Pancreas (tissue), 10 donors: ENCODE measurements at regions not wholly inside any gene's neighbourhood (a gene's known extent, or its start where the extent isn't known, plus 50 kb on each side); places are given as distances from the start of the nearest gene placed in this dataset.

Experiments used
- ATAC-seq, 4 donors: fragments of 200-7000 bp; cut with Tn5 transposase; one replicate each; pipeline versions ENCODE4 v1.8.0 to v1.9.1; 2020; ENCODE audit warnings: mild to moderate bottlenecking in 4 of 4, moderate library complexity in 4 of 4
- DNase-seq, 6 donors: peaks; one replicate each; pipeline ENCODE4 v3.0.0-alpha.2; 2020
- FAIRE-seq: peaks from 2 replicates; lab custom pipeline; 2012; peaks lifted over from hg19 to GRCh38; lab: Jason Lieb, UNC
- H3K27ac ChIP-seq, 4 donors: fragments of 200-600 bp; sonication (generic); 1 replicate in 3 of 4; 2 replicates in 1 of 4; pipeline versions ENCODE4 v1.5.0 to v1.8.0; 2020
- H3K27me3 ChIP-seq, 4 donors: fragments of 200-600 bp; one replicate each; pipeline ENCODE4 v1.8.0; 2021
- H3K36me3 ChIP-seq, 3 donors: fragments of 200-600 bp; sonication (generic) in 1 of 3; one replicate each; pipeline versions ENCODE4 v1.5.0 to v1.8.0; 2020 to 2021
- H3K4me1 ChIP-seq, 3 donors: fragments of 200-600 bp; one replicate each; pipeline ENCODE4 v1.8.0; 2021
- H3K4me3 ChIP-seq, 4 donors: fragments of 200-600 bp; sonication (generic) in 2 of 4; one replicate each; pipeline versions ENCODE4 v1.5.0 to v1.8.0; 2020 to 2021
- H3K9me3 ChIP-seq, 4 donors: fragments of 200-600 bp; one replicate each; pipeline ENCODE4 v1.8.0; 2021
- WGBS, 2 donors: extraction: QIAGEN DNeasy Blood & Tissue Kit; methylation state at CpG; one replicate each; pipeline ENCODE4 v1.1.7; 2013; 5-methylcytosine and 5-hydroxymethylcytosine counted together
- intact Hi-C, 3 donors: fragments of 100-400 bp; cut with DNase I; formaldehyde crosslinking; loops; one replicate each; pipeline versions ENCODE4 v1.11.1 to v1.14.2; 2022
- TF ChIP-seq, protein P1 (sequence below), 4 donors: fragments of 200-600 bp; sonication (generic) in 3 of 4; IDR thresholded peaks; one replicate each; pipeline versions ENCODE4 v1.5.0 to v1.8.0; 2021; ENCODE audit warnings: antibody characterized with exemption in 4 of 4
- donor health status: healthy with polysubstance abuse.
- donor health status: DM: no; HTN: no; CAD: no; lungs with moderate emphysema.
- donor health status: DM: no; HTN: no; CAD: no.
- donor health status: control.
- donor health status: control.
- donor health status: Bipolar disorder and iron deficiency.
- donor health status: DM: yes; HTN: yes; CAD: no.
- donor health status: DM: no; HTN: no; CAD: no.
- donor health status: DM: no; HTN: no; CAD: no.
- donor health status: DM: yes; HTN: yes; CAD: no.

GRCh38 chr6:121612927-121613326, 177.5 kb downstream of the GJA1 start:
- Histone ChIP-seq H3K36me3 (no peaks in the 10 kb centered on the region), H3K27ac (no peak overlapping the region), H3K4me3 (no peak overlapping the region), H3K9me3 (no peaks in the 10 kb centered on the region), H3K27me3 (no peaks in the 10 kb centered on the region), H3K4me1 (no peaks in the 10 kb centered on the region)
- whole genome bisulfite sequencing, 2 donors, result 64 to 65% methylated on average over 3 of the region's 3 CpGs
- DNase-seq (no peak), ATAC-seq (no peak), FAIRE-seq (no peak)
- intact Hi-C loops, result no loop called here
- TF ChIP-seq, protein P1, sequence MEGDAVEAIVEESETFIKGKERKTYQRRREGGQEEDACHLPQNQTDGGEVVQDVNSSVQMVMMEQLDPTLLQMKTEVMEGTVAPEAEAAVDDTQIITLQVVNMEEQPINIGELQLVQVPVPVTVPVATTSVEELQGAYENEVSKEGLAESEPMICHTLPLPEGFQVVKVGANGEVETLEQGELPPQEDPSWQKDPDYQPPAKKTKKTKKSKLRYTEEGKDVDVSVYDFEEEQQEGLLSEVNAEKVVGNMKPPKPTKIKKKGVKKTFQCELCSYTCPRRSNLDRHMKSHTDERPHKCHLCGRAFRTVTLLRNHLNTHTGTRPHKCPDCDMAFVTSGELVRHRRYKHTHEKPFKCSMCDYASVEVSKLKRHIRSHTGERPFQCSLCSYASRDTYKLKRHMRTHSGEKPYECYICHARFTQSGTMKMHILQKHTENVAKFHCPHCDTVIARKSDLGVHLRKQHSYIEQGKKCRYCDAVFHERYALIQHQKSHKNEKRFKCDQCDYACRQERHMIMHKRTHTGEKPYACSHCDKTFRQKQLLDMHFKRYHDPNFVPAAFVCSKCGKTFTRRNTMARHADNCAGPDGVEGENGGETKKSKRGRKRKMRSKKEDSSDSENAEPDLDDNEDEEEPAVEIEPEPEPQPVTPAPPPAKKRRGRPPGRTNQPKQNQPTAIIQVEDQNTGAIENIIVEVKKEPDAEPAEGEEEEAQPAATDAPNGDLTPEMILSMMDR (IDR thresholded peaks at IDR 0.05), result no peak

GRCh38 chr6:121614115-121614514, 178.7 kb downstream of the GJA1 start:
- no peak for FAIRE-seq
- H3K9me3 ChIP-seq, result no peaks in the 10 kb centered on the region
- no peak overlapping the region for H3K27ac ChIP-seq
- 74 to 82% methylated on average over 5 of the region's 5 CpGs for WGBS, 2 donors
- no peak for ATAC-seq
- no peak for DNase-seq
- no peaks in the 10 kb centered on the region for H3K36me3 ChIP-seq
- no peak overlapping the region for H3K4me3 ChIP-seq
- TF ChIP-seq, protein P1 (IDR thresholded peaks at IDR 0.05), result no peak
- intact Hi-C loops, result no loop called here
- no peaks in the 10 kb centered on the region for H3K27me3 ChIP-seq
- no peaks in the 10 kb centered on the region for H3K4me1 ChIP-seq

DNA sequence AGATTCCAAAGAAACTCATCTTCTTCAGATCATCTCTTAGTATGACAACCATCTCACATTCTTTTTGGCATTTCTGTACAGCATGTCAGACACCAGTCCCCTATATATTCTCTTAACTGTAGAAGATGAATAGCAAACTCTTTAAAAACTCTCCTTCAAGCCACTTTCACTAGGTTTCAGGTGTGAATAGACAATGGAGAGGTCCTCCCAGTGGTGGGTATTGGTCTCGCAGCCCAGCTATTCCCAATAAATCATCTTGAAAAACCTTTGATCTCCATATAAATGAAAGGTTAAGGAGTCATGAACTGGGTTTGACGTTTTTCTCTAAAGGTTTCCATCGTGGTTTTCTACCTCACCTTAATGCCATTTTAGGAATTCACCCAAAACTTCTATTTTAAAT, 180.0 kb downstream of the GJA1 start:
- H3K27ac ChIP-seq, result no peak overlapping the region
- no peaks in the 10 kb centered on the region for H3K9me3 ChIP-seq
- WGBS, 2 donors, result 31 to 35% methylated on average over 3 of the region's 3 CpGs
- H3K27me3 ChIP-seq, result no peaks in the 10 kb centered on the region
- intact Hi-C loops, result no loop called here
- DNase-seq (no peak), FAIRE-seq (no peak), ATAC-seq (no peak)
- H3K4me3 ChIP-seq, result no peak overlapping the region
- no peaks in the 10 kb centered on the region for H3K4me1 ChIP-seq
- TF ChIP-seq, protein P1 (IDR thresholded peaks at IDR 0.05), result no peak
- no peaks in the 10 kb centered on the region for H3K36me3 ChIP-seq

DNA sequence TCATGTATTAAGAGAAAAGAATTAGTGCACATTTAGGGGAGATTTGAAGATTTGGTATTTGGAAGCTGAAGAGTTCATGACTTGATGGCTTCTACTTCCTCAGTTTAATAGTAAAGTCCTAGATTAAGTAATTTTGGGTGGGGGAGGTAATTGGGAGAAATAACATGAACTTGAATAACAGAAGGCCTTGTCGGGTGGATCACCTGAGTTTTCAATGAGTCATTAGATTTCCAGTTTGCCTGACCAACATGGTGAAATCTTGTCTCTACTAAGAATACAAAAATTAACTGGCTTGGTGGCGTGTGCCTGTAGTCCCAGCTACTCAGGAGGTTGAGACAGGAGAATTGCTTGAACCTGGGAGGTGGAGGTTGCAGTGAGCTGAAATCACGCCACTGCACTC, 181.0 kb downstream of the GJA1 start:
- Histone ChIP-seq H3K4me3 (no peak overlapping the region), H3K27me3 (no peaks in the 10 kb centered on the region), H3K36me3 (no peaks in the 10 kb centered on the region), H3K9me3 (no peaks in the 10 kb centered on the region), H3K4me1 (no peaks in the 10 kb centered on the region), H3K27ac (no peak overlapping the region)
- 93 to 97% methylated on average over 3 of the region's 3 CpGs for WGBS, 2 donors
- intact Hi-C loops, result no loop called here
- DNase-seq, result no peak
- TF ChIP-seq, protein P1 (IDR thresholded peaks at IDR 0.05), result no peak
- no peak for FAIRE-seq
- ATAC-seq, result no peak

DNA sequence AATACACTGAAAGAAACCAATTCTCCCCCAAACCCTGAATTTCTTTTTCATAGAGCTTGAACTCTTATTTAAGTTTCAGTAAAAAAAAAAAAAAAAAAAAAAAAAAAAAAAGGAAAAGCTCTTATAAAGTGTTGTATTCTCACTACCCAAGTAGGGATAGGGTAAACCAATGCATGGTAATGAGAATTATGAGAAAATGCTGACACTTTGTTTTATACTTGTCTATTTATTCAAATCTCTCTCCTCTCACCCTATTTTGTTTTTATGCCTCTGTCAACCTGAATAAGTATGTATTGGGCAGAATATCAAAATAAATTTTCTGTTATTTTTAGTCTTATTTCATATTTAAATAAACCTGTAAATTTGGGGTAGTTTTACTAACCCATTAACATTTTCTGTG, 181.9 kb downstream of the GJA1 start:
- intact Hi-C loops, result no loop called here
- TF ChIP-seq, protein P1 (IDR thresholded peaks at IDR 0.05), result no peak
- DNase-seq (no peak), FAIRE-seq (no peak), ATAC-seq (no peak)
- Histone ChIP-seq H3K4me1 (no peaks in the 10 kb centered on the region), H3K4me3 (no peak overlapping the region), H3K27me3 (no peaks in the 10 kb centered on the region), H3K36me3 (no peaks in the 10 kb centered on the region), H3K9me3 (no peaks in the 10 kb centered on the region), H3K27ac (no peak overlapping the region)
